ENCODE measurements at regions not wholly inside any gene's neighbourhood (a gene's known extent, or its start where the extent isn't known, plus 50 kb on each side); places are given as distances from the start of the nearest gene placed in this dataset.

- TF ChIP-seq ASH2L (IDR thresholded peaks at IDR 0.05; ENCODE audit: low read length) (no peak), RAD21 (IDR thresholded peaks at IDR 0.05 in 1 of 2, conservative IDR thresholded peaks at IDR 0.05 in 1 of 2; ENCODE audit: low read depth in 2 of 2, low read length in 2 of 2) (no peak), CTCF (IDR thresholded peaks at IDR 0.05; ENCODE audit: control extremely low read depth in 1 of 3, insufficient read depth in 1 of 3, low read depth in 1 of 3, low read length in 3 of 3) (no peak), POLR2AphosphoS5 (IDR thresholded peaks at IDR 0.05; ENCODE audit: low read depth, low read length) (no peak), FOSL1 (IDR thresholded peaks at IDR 0.05; ENCODE audit: insufficient read depth, low read depth, low read length) (no peak), CTBP2 (IDR thresholded peaks at IDR 0.05; ENCODE audit: borderline replicate concordance, insufficient read depth, insufficient read length, low read length) (no peak), EZH2 (IDR thresholded peaks at IDR 0.05; ENCODE audit: low read depth, low read length, severe bottlenecking) (no peak), RFX5 (IDR thresholded peaks at IDR 0.05; ENCODE audit: borderline replicate concordance, low read depth, low read length) (no peak)
Observed at GRCh38 chr20:40521962-40522361, 167.1 kb downstream of the MAFB start.
